Dedifferentiated amniotic fluid mesenchymal stem cell (primary cell): ENCODE measurements at regions not wholly inside any gene's neighbourhood (a gene's known extent, or its start where the extent isn't known, plus 50 kb on each side); places are given as distances from the start of the nearest gene placed in this dataset.

ENCODE experiments used
- DNase-seq: peaks from one replicate; pipeline ENCODE4 v3.0.0-alpha.2; 2016; ENCODE audit errors: extremely low spot score

DNA sequence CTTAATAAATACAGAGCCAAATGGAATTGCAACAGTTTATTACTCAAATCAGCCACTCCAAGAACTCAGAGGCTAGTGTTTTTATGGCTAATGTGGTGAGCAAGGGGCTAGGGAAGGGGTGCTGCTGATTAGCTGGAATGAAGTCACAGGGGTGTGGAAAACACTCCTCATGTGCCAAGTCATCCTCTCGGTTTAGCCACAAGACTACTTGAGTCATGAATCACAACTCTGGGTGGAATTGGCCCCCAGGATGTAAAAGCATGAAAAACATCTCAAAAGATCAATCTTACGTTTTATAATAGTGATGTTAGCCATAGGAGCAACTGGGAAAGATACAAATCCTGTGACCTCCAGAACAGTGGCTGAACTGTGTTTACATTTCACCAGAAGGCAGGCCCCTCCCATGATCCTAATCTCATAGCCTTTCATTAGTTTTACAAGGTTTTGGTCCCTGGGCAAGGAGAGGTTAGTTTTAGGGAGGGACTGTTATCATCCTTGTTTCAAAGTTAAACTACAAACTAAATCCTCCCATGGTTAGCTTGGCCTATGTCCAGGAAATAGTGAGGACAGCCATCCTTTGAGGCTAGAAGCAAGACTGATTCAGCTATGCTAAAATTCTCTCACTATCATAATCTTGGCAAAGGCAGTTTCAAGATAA is 2020.1 kb upstream of the PCDH20 start:
- DNase-seq = peak; percentile 92

- DNase-seq = peak; percentile 49
Observed at GRCh38 chr13:63433546-63434150, 2018.0 kb upstream of the PCDH20 start.

DNA sequence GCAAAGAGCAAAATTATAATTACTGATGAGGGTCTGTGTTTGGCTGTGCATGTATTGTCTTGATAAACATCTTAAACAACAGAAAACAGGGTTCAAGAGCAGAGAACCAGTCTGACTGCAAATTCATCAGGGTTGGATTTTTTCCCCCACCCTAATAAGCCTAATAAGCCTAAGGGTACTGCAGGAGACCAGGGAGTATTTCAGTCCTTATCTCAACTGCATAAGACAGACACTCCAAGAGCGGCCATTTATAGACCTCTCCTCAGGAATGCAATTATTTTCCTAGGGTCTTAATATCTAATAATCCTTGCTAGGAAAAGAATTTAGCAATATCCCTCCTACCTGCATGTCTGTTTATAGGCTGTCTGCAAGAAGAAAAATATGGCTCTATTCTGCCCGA is 2011.5 kb upstream of the PCDH20 start:
- DNase-seq = no peak

GRCh38 chr13:63425131-63425530 is 2009.5 kb upstream of the PCDH20 start:
- DNase-seq = no peak

DNA sequence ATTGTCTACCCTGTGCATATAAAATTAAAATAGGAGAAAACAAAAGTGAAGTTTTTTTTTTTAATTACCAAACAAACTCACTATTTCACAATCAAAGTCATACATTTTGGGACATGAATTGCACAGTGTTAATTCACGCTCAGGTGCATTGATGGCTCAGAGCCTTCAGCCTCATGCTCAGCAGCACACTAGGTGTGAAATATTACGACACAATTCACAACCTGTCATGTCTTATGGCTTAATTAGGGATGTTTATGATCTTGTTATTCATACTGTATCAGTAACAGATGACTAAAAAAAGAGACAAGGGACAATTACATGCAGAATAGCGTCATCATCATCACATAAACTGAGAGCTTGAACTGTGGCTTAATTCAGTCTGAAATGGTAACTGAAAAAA is 2005.5 kb upstream of the PCDH20 start:
- DNase-seq = no peak

- no peak for DNase-seq
Observed at GRCh38 chr13:63420685-63421084, 2005.0 kb upstream of the PCDH20 start.

DNA sequence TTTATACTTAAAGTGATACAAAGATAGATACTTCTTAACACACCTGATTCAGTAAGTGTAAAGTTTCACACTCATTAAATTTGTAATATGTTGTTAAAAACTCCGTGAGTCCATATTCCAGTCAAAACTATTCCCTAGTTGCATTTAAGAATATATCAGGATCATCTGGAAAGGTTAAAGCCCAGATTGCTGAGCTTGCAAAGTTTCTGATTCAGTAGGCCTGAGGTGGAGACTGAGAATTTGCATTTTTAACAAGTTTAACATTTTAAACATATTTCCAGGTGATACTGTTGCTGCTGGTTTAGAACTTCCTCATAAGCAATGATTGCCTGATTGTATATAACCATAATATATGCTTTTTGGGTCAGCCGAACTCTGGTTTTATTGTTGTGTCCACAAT is 1998.6 kb upstream of the PCDH20 start:
- no peak for DNase-seq

DNA sequence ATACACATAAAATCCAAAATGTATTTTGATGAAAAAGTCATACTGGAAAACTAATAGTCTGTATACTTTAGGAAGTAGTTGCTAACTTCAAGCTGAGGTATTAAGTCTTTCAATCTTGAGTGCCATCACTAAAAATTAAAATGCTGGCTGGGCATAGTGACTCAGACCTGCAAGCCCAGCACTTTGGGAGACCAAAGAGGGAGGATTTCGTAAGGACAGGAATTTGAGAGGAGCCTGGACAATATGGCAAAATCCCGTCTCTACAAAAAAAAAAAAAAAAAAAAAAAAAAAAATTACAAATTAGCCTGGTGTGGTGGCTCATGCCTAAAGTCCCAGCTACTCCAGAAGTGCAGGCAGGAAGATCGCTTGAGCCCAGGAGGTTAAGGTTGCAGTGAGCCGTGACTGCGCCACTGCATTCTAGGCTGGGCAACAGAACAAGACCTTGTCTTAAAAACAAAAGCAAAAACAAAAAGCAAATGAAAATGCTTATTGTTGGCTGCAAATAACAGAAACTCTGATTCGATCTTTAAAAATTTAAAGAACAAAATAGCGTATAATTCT is 1994.2 kb upstream of the PCDH20 start:
- no peak for DNase-seq

GRCh38 chr13:63408331-63409189 is 1992.9 kb upstream of the PCDH20 start:
- DNase-seq = no peak

DNA sequence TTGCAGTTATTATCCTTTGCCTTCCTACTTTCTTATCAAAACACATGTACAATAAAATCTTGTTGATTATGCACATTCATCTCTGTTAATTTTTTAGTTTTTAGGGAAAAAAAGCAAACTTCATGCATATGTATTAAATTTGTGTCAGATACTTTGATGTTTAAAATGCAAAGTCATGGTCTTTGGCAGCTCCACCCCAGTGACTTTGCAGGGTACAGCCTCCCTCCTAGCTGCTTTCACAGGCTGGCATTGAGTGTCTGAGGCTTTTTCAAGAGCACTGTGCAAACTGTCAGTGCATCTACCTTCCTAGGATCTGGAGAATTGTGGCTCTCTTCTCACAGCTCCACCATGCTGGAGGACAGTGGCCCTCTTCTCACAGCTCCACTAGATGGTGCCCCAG is 1988.1 kb upstream of the PCDH20 start:
- DNase-seq = no peak

GRCh38 chr13:63396746-63397145 is 1981.1 kb upstream of the PCDH20 start:
- DNase-seq = no peak

DNA sequence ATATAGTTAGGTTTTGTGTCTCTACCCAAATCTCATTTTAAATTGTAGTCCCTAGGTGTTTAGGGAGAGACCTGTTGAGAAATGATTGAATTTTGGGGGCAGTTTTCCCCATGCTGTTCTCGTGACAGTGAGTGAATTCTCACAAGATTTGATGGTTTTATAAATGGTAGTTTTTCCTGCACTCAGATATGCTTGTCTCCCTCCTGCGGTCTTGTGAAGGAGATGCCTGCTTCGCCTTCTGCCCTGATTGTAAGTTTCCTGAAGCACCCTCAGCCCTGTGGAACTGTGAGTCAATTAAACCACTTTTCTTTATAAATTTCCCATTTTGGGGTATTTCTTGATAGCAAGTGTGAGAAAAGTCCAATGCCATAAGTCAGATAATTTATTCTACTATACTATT is 1977.5 kb upstream of the PCDH20 start:
- no peak for DNase-seq

- no peak for DNase-seq
Observed at GRCh38 chr13:63389756-63390155, 1974.1 kb upstream of the PCDH20 start.

GRCh38 chr13:63381078-63381859 is 1965.6 kb upstream of the PCDH20 start:
- DNase-seq = peak; percentile 24

DNA sequence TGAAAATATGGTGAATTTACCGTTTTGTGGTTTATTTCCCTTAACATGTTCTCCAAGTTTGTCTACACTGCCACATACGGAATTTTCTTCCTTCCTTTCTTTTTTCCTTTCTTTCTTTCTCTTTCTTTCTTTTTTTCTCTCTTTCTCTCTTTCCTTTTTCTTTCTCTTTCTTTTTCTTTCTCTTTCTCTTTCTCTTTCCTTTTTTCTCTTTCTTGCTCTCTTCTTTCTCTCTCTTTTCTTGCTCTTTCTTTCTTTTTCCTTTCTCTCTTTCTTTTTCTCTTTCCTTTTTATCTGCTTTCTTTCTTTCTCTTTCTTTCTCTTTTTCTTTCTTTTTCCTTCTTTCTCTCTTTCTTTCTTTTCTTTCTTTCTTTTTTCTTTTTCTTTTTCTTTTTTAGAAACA is 1962.3 kb upstream of the PCDH20 start:
- no peak for DNase-seq

DNA sequence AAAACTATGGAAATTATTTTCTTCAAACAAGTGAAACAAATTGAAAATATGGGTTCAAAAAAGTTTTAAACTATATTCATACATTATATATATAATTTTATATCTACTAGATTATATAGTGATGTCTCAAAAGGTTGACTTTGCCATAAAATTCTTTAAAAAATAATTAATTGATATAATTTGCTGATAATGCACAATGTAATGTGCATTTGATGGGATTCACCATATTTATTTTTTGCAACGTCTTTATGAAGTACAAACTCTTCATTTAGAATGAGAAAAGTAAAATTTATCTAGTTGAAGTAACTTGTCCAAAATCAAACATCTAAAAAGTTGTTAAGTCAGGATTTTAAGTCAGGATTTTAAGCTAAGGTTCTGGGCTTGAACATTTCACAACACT is 1954.5 kb upstream of the PCDH20 start:
- DNase-seq = no peak

GRCh38 chr13:63367522-63368198 is 1952.0 kb upstream of the PCDH20 start:
- DNase-seq = no peak

DNA sequence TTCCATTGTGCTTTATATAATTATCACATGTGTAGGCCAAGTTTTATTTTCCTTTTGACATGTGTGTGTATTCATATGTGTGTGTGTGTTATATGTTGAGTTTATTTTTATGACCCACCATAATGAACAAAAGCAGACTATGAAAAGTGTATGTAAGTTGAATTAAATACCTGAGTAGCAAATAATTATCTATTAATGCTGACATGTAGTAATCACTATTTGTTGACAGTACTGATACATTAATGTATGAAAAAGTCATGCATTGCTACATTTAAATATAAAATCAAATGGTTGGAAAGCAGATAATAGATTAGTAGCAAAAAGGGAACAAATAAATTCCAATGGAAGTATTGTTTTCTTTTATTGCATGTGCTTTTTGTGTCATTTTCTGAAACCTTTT is 1948.5 kb upstream of the PCDH20 start:
- no peak for DNase-seq

DNA sequence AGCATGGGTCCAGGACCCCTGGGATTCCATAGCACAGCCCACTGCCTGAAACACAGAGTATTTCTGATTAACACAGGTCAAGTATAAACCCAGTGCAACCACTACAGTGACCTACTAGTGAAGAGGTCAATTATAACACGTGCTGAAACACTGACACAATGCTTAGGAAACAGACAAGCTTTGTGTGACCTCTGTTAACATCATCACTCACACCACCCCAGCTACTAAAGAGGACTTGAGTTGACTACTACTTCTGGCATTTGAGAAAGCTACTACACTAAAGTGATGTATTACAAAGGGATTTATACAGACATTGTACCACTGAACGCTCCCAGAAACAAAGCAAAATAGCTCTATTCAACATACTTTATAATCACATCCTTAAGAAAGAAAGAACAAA is 1935.9 kb upstream of the PCDH20 start:
- no peak for DNase-seq

DNA sequence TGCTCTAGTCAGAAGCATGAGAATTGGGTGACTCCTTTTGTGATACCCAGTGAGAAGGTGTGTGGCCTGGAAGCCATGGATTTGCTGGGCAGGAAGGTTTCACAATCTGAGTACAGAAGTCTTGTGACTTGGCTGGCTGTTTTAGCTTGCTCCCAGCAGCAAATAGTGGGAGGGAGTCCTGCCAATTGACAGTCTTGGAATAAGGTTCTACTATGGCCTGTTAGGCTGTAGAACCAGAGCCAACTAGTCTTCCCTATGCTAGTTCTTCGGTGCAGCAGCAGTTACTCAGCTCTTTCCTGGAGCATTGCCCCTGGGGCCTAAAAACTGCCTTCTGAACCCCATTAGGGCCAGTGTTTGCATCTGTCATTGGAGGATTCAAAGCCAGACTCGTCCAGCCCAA is 1935.4 kb upstream of the PCDH20 start:
- DNase-seq = no peak

DNA sequence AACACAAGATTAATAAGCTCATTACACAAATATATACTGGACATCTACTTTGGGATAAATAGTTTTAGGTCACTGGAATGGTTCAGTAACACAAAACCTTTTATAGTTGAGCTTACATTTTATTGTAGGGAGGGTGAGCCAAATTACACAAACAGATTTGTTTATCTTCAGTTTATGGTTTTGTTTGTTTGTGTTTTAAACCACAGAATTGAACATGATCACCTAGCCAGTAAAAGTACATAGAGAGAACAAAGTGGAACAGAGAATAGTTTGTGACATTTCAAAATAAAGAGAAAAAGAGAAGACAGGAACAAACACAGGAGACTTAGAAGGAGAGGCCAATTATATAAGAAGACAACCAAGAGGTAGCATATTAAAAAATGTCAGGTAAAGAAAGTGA is 1930.2 kb upstream of the PCDH20 start:
- no peak for DNase-seq
